ENCODE measurements at regions not wholly inside any gene's neighbourhood (a gene's known extent, or its start where the extent isn't known, plus 50 kb on each side); places are given as distances from the start of the nearest gene placed in this dataset.

GRCh38 chr11:29017941-29018340 lies 909.8 kb downstream of the METTL15 start:
- Mint-ChIP-seq H3K4me1 (no peaks in the 10 kb centered on the region), H3K9me3 (no peaks in the 10 kb centered on the region), H3K4me3 (no peak overlapping the region), H3K27me3 (ENCODE audit: low read depth) (no peaks in the 10 kb centered on the region), H3K36me3 (ENCODE audit: low read depth) (no peaks in the 10 kb centered on the region), H3K27ac (no peak overlapping the region)
- TF ChIP-seq CTCF (IDR thresholded peaks at IDR 0.05; ENCODE audit: unreplicated experiment in 3 of 3): no peak

- H3K27ac Mint-ChIP-seq: no peak overlapping the region
- no peaks in the 10 kb centered on the region for H3K27me3 Mint-ChIP-seq (ENCODE audit: low read depth)
- TF ChIP-seq CTCF (IDR thresholded peaks at IDR 0.05; ENCODE audit: unreplicated experiment in 3 of 3): no peak
- no peaks in the 10 kb centered on the region for H3K4me1 Mint-ChIP-seq
- H3K9me3 Mint-ChIP-seq: no peaks in the 10 kb centered on the region
- no peaks in the 10 kb centered on the region for H3K36me3 Mint-ChIP-seq (ENCODE audit: low read depth)
- no peak overlapping the region for H3K4me3 Mint-ChIP-seq
These were observed 904.3 kb downstream of the METTL15 start for GRCh38 chr11:29012507-29012906.

DNA sequence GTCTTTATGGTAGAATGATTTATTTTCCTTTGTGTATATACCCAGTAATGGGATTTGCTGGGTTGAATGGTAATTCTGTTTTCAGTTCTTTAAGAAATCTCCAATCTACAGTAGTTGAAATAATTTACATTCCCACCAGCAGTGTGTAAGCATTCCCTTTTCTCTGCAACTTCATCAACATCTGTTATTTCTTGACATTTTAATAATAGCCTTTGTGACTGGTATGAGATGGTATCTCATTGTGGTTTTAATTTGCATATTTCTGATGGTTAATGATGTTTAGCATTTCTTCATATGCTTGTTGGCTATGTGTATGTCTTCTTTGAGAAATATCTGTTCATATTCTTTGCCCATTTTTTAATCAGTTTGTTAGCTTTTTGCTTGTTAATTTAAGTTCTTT lies 901.2 kb downstream of the METTL15 start:
- no peaks in the 10 kb centered on the region for H3K4me1 Mint-ChIP-seq
- TF ChIP-seq CTCF (IDR thresholded peaks at IDR 0.05; ENCODE audit: unreplicated experiment in 3 of 3): no peak
- no peaks in the 10 kb centered on the region for H3K27me3 Mint-ChIP-seq (ENCODE audit: low read depth)
- no peaks in the 10 kb centered on the region for H3K36me3 Mint-ChIP-seq (ENCODE audit: low read depth)
- H3K27ac Mint-ChIP-seq: no peak overlapping the region
- no peak overlapping the region for H3K4me3 Mint-ChIP-seq
- no peaks in the 10 kb centered on the region for H3K9me3 Mint-ChIP-seq

- H3K9me3 Mint-ChIP-seq: no peaks in the 10 kb centered on the region
- no peaks in the 10 kb centered on the region for H3K4me1 Mint-ChIP-seq
- no peaks in the 10 kb centered on the region for H3K27me3 Mint-ChIP-seq (ENCODE audit: low read depth)
- H3K36me3 Mint-ChIP-seq (ENCODE audit: low read depth): no peaks in the 10 kb centered on the region
- H3K4me3 Mint-ChIP-seq: no peak overlapping the region
- no peak overlapping the region for H3K27ac Mint-ChIP-seq
- no peak for TF ChIP-seq CTCF (IDR thresholded peaks at IDR 0.05; ENCODE audit: unreplicated experiment in 3 of 3)
These were observed 900.3 kb downstream of the METTL15 start for GRCh38 chr11:29008481-29008880.

GRCh38 chr11:29006668-29007067 lies 898.5 kb downstream of the METTL15 start:
- no peak for TF ChIP-seq CTCF (IDR thresholded peaks at IDR 0.05; ENCODE audit: unreplicated experiment in 3 of 3)
- no peaks in the 10 kb centered on the region for H3K9me3 Mint-ChIP-seq
- H3K27me3 Mint-ChIP-seq (ENCODE audit: low read depth): no peaks in the 10 kb centered on the region
- no peak overlapping the region for H3K27ac Mint-ChIP-seq
- no peak overlapping the region for H3K4me3 Mint-ChIP-seq
- no peaks in the 10 kb centered on the region for H3K4me1 Mint-ChIP-seq
- no peaks in the 10 kb centered on the region for H3K36me3 Mint-ChIP-seq (ENCODE audit: low read depth)

DNA sequence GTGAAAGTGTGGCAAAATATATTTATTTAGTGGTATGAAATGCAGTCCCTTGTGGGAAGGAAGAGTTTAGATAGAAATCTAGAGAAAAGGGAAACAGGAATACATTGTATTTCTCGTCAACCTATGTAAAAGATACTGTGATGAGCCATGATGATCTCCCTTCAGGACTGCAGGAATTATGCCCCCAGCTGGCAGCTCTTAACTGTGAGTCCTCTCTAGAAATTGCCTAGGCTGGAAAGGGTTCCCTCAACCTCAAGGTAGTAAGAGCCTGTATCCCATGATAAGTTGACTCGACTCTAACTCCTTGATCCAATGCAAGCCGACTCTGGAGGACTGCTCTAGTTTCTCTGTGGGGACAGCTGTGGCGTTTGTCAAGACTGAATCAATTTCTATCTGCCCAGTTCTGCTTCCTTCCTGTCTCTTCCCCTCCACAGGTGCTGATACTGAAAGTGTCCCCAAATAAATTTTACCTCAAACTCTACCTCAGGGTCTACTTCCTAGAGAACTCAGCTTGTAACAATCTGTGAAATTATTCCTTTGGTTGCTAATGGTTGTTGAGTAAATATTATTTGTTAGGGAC lies 897.3 kb downstream of the METTL15 start:
- no peak overlapping the region for H3K4me3 Mint-ChIP-seq
- H3K27me3 Mint-ChIP-seq (ENCODE audit: low read depth): no peaks in the 10 kb centered on the region
- H3K4me1 Mint-ChIP-seq: no peaks in the 10 kb centered on the region
- H3K36me3 Mint-ChIP-seq (ENCODE audit: low read depth): no peaks in the 10 kb centered on the region
- TF ChIP-seq CTCF (IDR thresholded peaks at IDR 0.05; ENCODE audit: unreplicated experiment in 3 of 3): no peak
- H3K27ac Mint-ChIP-seq: no peak overlapping the region
- H3K9me3 Mint-ChIP-seq: no peaks in the 10 kb centered on the region
